EL (cell line): ENCODE measurements at regions not wholly inside any gene's neighbourhood (a gene's known extent, or its start where the extent isn't known, plus 50 kb on each side); places are given as distances from the start of the nearest gene placed in this dataset.

ENCODE experiments used
- DNase-seq: peaks from one replicate; pipeline ENCODE4 v3.0.0-alpha.2; 2016

- peak; percentile 60 for DNase-seq
Observed at GRCh38 chrX:10902001-10902400, 209.1 kb upstream of the HCCS start.

- no peak for DNase-seq
Observed at GRCh38 chrX:10903523-10903922, 207.6 kb upstream of the HCCS start.

- DNase-seq, result peak; percentile 53
Observed at GRCh38 chrX:10904220-10904619, 206.9 kb upstream of the HCCS start.

GRCh38 chrX:10906866-10907265 is 204.3 kb upstream of the HCCS start:
- peak; percentile 33 for DNase-seq

GRCh38 chrX:10922159-10922558 is 189.0 kb upstream of the HCCS start:
- DNase-seq, result peak; percentile 88

- DNase-seq, result no peak
Observed at GRCh38 chrX:10922835-10923234, 188.3 kb upstream of the HCCS start.

GRCh38 chrX:10923466-10923865 is 187.7 kb upstream of the HCCS start:
- DNase-seq, result no peak

GRCh38 chrX:10926404-10926803 is 184.7 kb upstream of the HCCS start:
- no peak for DNase-seq

- peak; percentile 53 for DNase-seq
Observed at GRCh38 chrX:10926891-10927290, 184.2 kb upstream of the HCCS start.

- DNase-seq, result no peak
Observed at GRCh38 chrX:10929747-10930146, 181.4 kb upstream of the HCCS start.

- no peak for DNase-seq
Observed at GRCh38 chrX:10930151-10930550, 181.0 kb upstream of the HCCS start.

GRCh38 chrX:10931976-10932375 is 179.2 kb upstream of the HCCS start:
- no peak for DNase-seq

GRCh38 chrX:10932842-10933440 is 178.2 kb upstream of the HCCS start:
- peak; percentile 12 for DNase-seq

- no peak for DNase-seq
Observed at GRCh38 chrX:10935501-10935900, 175.6 kb upstream of the HCCS start.

- DNase-seq, result no peak
Observed at GRCh38 chrX:10936976-10937375, 174.2 kb upstream of the HCCS start.

GRCh38 chrX:10938365-10938923 is 172.7 kb upstream of the HCCS start:
- no peak for DNase-seq

- DNase-seq, result peak; percentile 51
Observed at GRCh38 chrX:10939424-10939823, 171.7 kb upstream of the HCCS start.

- DNase-seq, result no peak
Observed at GRCh38 chrX:10944136-10944885, 166.8 kb upstream of the HCCS start.

- peak; percentile 45 for DNase-seq
Observed at GRCh38 chrX:10945498-10945897, 165.6 kb upstream of the HCCS start.

- DNase-seq, result no peak
Observed at GRCh38 chrX:10949541-10949940, 161.6 kb upstream of the HCCS start.

GRCh38 chrX:10952619-10953018 is 158.5 kb upstream of the HCCS start:
- no peak for DNase-seq

GRCh38 chrX:10965174-10965798 is 145.8 kb upstream of the HCCS start:
- no peak for DNase-seq

GRCh38 chrX:10966057-10966456 is 145.1 kb upstream of the HCCS start:
- no peak for DNase-seq

GRCh38 chrX:10971176-10971575 is 140.0 kb upstream of the HCCS start:
- no peak for DNase-seq
